ENCODE measurements at regions not wholly inside any gene's neighbourhood (a gene's known extent, or its start where the extent isn't known, plus 50 kb on each side); places are given as distances from the start of the nearest gene placed in this dataset.

DNA sequence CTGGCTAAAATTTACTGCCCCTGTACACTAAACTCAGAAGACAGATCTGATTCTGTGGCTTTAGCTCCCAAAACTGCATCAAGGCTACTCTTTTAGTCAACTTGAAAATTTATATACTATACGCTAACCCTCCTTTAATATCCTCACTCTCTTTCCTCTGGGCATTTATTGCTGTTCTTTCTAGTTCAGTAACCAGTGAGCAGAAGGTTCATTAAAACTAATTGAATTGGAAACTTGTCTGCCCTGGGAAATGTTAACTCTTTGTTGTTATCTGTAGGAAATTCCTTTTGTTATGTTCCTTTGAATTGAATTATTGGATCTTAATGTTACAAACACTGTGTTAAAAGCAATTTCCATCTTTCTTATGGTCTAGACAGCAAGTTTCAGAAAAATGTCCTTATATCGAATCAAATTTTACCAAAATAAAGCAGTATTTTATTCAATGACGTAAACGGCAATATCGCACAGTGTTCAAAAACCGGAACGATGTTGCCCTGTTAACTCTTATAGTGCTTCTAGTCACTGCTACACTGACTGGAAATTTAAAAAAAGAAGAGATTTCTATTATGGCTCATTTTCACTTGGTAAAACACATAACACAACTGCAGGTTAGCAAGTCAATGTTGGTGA is 168.3 kb downstream of the NR4A2 start:
- POLR2A ChIA-PET = interaction anchor here (2.0 kb wide), 1 partner anchor 11 kb away, joined by 6 read pairs; no protein-coding TSS in a partner anchor
- Histone ChIP-seq H3K4me1 (replicated peaks in 1 of 2; ENCODE audit: control insufficient read depth in 2 of 2, insufficient read depth in 2 of 2, low read length in 2 of 2) (no peaks in the 10 kb centered on the region), H3K9me1 (ENCODE audit: control insufficient read depth, insufficient read depth, low read length) (no peaks in the 10 kb centered on the region), H3K4me3 (no peak overlapping the region), H3K4me2 (ENCODE audit: insufficient read depth, low read length) (no peak overlapping the region), H3K9me3 (replicated peaks; ENCODE audit: control insufficient read depth, insufficient read depth, low read depth, low read length) (no peaks in the 10 kb centered on the region), H3K27ac (ENCODE audit: extremely low read depth, low read depth, low read length) (no peak overlapping the region), H2AFZ (ENCODE audit: low read depth, low read length) (no peak overlapping the region), H3K36me3 (ENCODE audit: control insufficient read depth, insufficient read depth, low read length) (no peaks in the 10 kb centered on the region), H3K9ac (ENCODE audit: insufficient read depth in 1 of 2, low read depth in 2 of 2, low read length in 2 of 2) (no peak overlapping the region), H3K27me3 (ENCODE audit: control insufficient read depth in 2 of 2, insufficient read depth in 2 of 2, low read length in 2 of 2) (no peaks in the 10 kb centered on the region), H4K20me1 (replicated peaks; ENCODE audit: control insufficient read depth, insufficient read depth, low read length) (no peaks in the 10 kb centered on the region), H3K79me2 (ENCODE audit: control insufficient read depth, insufficient read depth, low read length) (no peaks in the 10 kb centered on the region)
- 68% methylated on average over 7 of the region's 7 CpGs for WGBS (ENCODE audit: insufficient coverage, low coverage, missing lambda C conversion rate)
- ATAC-seq (no peak), DNase-seq (ENCODE audit: extremely low read depth in 1 of 4, low spot score in 3 of 4) (no peak), FAIRE-seq (no peak)
- in situ Hi-C loops (cut with MboI) (no loop called here), intact Hi-C loops (cut with micrococcal nuclease) (no loop called here)
- BruUV-seq (replicated peaks) = no TSS peak
- no peak for TF ChIP-seq IFI16 (CRISPR knock-in tag; IDR thresholded peaks at IDR 0.05)
- no peak for TF ChIP-seq CBX5 (IDR thresholded peaks at IDR 0.05; ENCODE audit: borderline replicate concordance, low read depth)
- TF ChIP-seq PTRF (tag; IDR thresholded peaks at IDR 0.05) = no peak
- CTCF ChIA-PET (ENCODE audit: low intra/inter-chr PET ratio) = no interaction called here

DNA sequence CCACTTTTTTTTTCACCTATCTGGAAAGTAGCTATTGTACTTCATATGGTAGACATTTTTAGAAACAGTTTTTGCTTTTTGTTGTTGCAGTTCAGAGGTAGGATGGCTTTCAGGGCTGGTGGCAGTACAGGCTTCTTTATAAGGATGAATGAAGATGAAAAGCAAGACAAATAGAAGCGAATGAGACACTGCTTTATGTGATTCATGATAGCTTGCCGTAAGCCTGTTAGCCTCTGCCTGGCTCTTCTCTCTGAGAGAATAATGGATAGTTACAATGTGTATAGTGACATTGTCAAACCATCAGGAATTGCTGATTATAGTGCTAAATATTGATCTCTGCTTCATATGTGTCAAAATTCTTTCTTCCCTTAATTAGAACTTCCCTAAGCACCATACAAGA is 173.7 kb downstream of the NR4A2 start:
- in situ Hi-C loops (cut with MboI) = no loop called here
- Histone ChIP-seq H3K9me3 (replicated peaks; ENCODE audit: control insufficient read depth, insufficient read depth, low read depth, low read length) (no peaks in the 10 kb centered on the region), H3K36me3 (ENCODE audit: control insufficient read depth, insufficient read depth, low read length) (no peaks in the 10 kb centered on the region), H3K4me2 (ENCODE audit: insufficient read depth, low read length) (no peak overlapping the region), H2AFZ (ENCODE audit: low read depth, low read length) (no peak overlapping the region), H3K27ac (ENCODE audit: extremely low read depth, low read depth, low read length) (no peak overlapping the region), H3K27me3 (ENCODE audit: control insufficient read depth in 2 of 2, insufficient read depth in 2 of 2, low read length in 2 of 2) (no peaks in the 10 kb centered on the region), H3K4me1 (replicated peaks in 1 of 2; ENCODE audit: control insufficient read depth in 2 of 2, insufficient read depth in 2 of 2, low read length in 2 of 2) (no peaks in the 10 kb centered on the region), H3K9me1 (ENCODE audit: control insufficient read depth, insufficient read depth, low read length) (no peaks in the 10 kb centered on the region), H3K9ac (ENCODE audit: insufficient read depth in 1 of 2, low read depth in 2 of 2, low read length in 2 of 2) (no peak overlapping the region), H3K4me3 (no peak overlapping the region), H4K20me1 (replicated peaks; ENCODE audit: control insufficient read depth, insufficient read depth, low read length) (no peaks in the 10 kb centered on the region), H3K79me2 (ENCODE audit: control insufficient read depth, insufficient read depth, low read length) (no peaks in the 10 kb centered on the region)
- FAIRE-seq (no peak), ATAC-seq (no peak), DNase-seq (ENCODE audit: extremely low read depth in 1 of 4, low spot score in 3 of 4) (no peak)
- ChIA-PET CTCF (ENCODE audit: low intra/inter-chr PET ratio) (no interaction called here), POLR2A (no interaction called here)
- 35% methylated on average over 2 of the region's 2 CpGs for WGBS (ENCODE audit: insufficient coverage, low coverage, missing lambda C conversion rate)
- intact Hi-C loops (cut with micrococcal nuclease) = no loop called here
- BruUV-seq (replicated peaks) = no TSS peak
- TF ChIP-seq TBP (optimal IDR thresholded peaks at IDR 0.05; ENCODE audit: low read depth, low read length) (no peak), SIX5 (IDR thresholded peaks at IDR 0.05; ENCODE audit: borderline replicate concordance in 1 of 2, insufficient read depth in 1 of 2, low read depth in 1 of 2, low read length in 2 of 2) (no peak), NEUROD1 (IDR thresholded peaks at IDR 0.05; ENCODE audit: borderline replicate concordance, low read depth, low read length, partially characterized antibody) (no peak), ZNF740 (CRISPR knock-in tag; IDR thresholded peaks at IDR 0.05) (no peak), ZNF740 (tag; IDR thresholded peaks at IDR 0.05) (no peak), SFPQ (IDR thresholded peaks at IDR 0.05; ENCODE audit: low read depth, low read length) (no peak), KLF10 (CRISPR knock-in tag; IDR thresholded peaks at IDR 0.05) (no peak)
- TF ChIP-seq, protein P1, sequence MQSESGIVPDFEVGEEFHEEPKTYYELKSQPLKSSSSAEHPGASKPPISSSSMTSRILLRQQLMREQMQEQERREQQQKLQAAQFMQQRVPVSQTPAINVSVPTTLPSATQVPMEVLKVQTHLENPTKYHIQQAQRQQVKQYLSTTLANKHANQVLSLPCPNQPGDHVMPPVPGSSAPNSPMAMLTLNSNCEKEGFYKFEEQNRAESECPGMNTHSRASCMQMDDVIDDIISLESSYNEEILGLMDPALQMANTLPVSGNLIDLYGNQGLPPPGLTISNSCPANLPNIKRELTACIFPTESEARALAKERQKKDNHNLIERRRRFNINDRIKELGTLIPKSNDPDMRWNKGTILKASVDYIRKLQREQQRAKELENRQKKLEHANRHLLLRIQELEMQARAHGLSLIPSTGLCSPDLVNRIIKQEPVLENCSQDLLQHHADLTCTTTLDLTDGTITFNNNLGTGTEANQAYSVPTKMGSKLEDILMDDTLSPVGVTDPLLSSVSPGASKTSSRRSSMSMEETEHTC (IDR thresholded peaks at IDR 0.05) = no peak

Data from K562 (cell line).